ENCODE measurements at regions not wholly inside any gene's neighbourhood (a gene's known extent, or its start where the extent isn't known, plus 50 kb on each side); places are given as distances from the start of the nearest gene placed in this dataset.

DNA sequence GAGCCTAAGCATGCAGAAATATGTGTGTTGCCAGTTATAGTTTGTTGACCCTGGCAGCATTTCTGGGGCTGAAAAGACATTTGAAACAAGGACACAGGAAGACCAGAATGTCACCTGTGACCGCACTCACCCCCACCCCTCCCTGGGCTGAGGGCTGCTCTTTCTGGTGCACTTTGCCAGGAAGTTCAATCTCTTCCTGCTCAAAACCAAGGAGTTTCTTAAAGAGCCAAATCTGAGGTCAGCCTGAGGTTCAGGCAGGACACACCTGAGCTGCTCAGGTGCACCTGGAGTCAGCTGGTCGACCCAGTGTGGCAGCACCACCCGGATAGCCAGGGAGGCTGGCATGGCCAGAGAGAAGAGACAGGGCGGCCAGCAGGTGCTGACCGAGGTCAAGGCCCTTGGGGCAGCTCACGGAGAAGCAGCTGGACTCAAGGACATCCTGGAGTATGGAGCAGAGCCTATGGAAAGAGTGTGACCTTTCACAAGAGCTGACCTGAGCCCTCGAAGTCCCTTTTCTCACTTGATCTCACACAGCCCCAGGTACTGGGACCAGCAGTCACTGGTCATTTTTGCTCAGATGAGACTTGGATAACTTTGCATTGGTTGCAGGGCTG lies 376.9 kb upstream of the IRX4 start:
- TF ChIP-seq, protein P1, sequence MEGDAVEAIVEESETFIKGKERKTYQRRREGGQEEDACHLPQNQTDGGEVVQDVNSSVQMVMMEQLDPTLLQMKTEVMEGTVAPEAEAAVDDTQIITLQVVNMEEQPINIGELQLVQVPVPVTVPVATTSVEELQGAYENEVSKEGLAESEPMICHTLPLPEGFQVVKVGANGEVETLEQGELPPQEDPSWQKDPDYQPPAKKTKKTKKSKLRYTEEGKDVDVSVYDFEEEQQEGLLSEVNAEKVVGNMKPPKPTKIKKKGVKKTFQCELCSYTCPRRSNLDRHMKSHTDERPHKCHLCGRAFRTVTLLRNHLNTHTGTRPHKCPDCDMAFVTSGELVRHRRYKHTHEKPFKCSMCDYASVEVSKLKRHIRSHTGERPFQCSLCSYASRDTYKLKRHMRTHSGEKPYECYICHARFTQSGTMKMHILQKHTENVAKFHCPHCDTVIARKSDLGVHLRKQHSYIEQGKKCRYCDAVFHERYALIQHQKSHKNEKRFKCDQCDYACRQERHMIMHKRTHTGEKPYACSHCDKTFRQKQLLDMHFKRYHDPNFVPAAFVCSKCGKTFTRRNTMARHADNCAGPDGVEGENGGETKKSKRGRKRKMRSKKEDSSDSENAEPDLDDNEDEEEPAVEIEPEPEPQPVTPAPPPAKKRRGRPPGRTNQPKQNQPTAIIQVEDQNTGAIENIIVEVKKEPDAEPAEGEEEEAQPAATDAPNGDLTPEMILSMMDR (IDR thresholded peaks at IDR 0.05): no peak
- TF ChIP-seq EP300 (IDR thresholded peaks at IDR 0.05) (no peak), POLR2AphosphoS5 (IDR thresholded peaks at IDR 0.05) (no peak), POLR2A (IDR thresholded peaks at IDR 0.05) (no peak)
